Testis (tissue), 2 donors: ENCODE measurements at regions not wholly inside any gene's neighbourhood (a gene's known extent, or its start where the extent isn't known, plus 50 kb on each side); places are given as distances from the start of the nearest gene placed in this dataset.

Source experiments
- CTCF ChIP-seq, 3 experiments: fragments of 450-650 bp in 2 of 3; fragments of 200-600 bp in 1 of 3; sonication (generic) in 1 of 3; IDR thresholded peaks; one replicate each; pipeline ENCODE4 v1.5.1; 2016 to 2019; ENCODE audit warnings: antibody characterized with exemption in 3 of 3, mild to moderate bottlenecking in 2 of 3, moderate library complexity in 1 of 3
- POLR2A ChIP-seq: fragments of 450-650 bp; IDR thresholded peaks from one replicate; pipeline ENCODE4 v1.6.1; 2017; ENCODE audit warnings: antibody characterized with exemption, mild to moderate bottlenecking, moderate library complexity

GRCh38 chr11:134938212-134938611 lies 526.2 kb upstream of the B3GAT1 start:
- TF ChIP-seq POLR2A: no peak
- TF ChIP-seq CTCF (IDR thresholded peaks at IDR 0.05): no peak
